ENCODE measurements at regions not wholly inside any gene's neighbourhood (a gene's known extent, or its start where the extent isn't known, plus 50 kb on each side); places are given as distances from the start of the nearest gene placed in this dataset.
"Not testable (repeated sequence)": the region's sequence is repeated elsewhere in the genome, so short reads cannot be mapped to it uniquely, and the experiment has no call there.

DNA sequence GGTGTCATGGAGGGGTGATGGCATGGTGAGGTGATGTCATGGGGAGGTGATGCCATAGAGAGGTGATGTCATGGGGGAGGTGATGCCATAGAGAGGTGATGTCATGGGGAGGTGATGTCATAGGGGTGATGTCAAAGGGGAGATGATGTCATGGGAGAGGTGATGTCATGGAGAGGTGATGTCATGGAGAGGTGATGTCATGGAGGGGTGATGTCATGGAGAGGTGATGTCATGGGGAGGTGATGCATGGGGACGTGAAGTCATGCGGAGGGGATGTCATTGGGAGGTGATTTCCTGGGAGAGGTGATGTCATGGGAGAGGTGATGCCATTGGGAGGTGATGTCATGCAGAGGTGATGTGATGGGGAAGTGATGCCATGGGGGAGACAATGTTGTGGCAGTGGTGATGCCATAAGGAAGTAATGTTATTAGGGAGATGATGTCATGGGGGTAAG lies 92.1 kb upstream of the C1orf174 start:
- no peak for DNase-seq (ENCODE audit: low read depth)

DNA sequence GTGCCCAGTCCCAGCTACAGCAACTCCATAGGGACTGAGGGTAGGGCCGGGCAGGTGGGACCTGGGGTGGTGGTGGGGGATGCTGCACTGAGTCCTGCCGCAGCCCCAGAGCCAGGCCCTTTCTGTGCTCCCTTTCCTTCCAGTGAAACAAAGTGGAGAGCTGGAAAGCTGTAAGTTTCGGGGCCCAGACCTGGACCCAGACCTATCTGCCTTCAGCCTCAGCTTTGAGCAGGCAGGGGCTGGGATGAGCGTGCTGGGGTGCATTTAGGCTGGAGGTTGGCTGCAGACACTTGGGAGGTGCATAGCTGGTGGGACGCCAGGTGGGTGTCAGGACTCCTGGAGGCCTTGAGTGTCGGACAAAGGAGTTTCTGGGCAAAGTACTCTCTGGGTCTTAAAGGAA lies 92.7 kb upstream of the C1orf174 start:
- no peak for DNase-seq (ENCODE audit: low read depth)

DNA sequence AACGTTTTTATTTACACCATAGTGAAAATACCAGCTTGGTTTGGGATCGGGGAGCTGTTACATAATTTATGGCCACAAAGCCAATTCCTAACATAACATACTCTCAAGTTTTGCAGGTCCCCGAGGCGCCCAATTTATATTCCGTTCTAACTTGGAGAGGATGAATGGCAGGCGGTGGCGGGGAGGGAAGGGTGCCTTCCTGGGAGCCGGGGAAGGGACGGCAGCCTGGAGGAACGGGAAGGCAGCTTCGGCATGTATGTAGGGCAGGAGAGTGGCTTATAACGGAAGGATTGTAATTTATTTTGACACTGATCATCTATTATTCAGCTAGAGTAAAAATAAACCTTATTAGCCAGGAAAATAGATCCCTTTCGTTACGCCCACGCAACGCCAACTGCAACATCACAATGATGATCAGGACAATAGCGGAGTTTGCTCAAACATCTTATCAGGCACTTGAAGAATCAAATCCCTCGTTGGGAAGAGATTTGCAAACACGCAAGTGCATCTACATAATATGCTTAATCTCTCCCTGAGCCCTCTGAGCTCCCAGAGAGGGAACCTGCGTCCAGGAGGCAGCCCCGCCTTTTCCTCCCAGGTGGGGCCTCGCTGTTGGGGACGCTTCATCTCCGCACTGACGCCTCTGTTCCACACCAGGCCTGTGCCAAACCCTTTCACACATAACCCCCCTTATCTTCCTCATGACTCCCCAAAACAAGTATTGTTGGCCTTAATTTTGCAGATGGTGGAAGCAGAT lies 93.7 kb upstream of the C1orf174 start:
- DNase-seq (ENCODE audit: low read depth), result no peak

DNA sequence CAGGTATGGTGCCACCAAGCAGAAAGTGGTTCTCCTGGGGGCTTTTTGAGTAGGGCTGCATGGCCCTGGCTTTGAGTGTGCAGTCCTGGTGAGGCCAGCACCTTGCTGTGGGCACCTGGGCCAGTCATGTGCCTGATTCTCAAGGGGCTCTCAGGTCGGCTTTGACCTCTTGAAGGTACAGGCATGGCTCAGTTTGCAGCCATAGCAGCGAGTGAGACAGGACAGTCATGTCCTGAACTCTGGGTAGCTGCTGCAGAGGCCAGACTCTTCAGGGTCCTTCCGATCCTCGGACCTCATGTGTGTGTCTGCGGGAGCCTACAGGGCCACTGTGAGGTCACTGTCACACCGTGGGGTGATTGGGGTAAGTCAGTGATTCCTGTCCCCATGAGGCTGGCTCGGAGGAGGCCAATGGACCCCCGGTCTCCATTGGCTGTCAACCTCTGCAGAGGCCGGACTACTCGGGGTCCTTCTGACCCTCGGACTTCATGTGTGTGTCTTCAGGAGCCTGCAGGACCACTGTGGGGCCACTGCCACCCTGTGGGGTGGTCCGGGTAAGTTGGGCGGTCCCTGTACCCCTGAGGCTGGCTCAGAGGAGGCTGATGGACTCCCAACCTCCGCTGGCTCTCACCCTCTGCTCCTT lies 95.2 kb upstream of the C1orf174 start:
- DNase-seq (ENCODE audit: low read depth), result no peak

DNA sequence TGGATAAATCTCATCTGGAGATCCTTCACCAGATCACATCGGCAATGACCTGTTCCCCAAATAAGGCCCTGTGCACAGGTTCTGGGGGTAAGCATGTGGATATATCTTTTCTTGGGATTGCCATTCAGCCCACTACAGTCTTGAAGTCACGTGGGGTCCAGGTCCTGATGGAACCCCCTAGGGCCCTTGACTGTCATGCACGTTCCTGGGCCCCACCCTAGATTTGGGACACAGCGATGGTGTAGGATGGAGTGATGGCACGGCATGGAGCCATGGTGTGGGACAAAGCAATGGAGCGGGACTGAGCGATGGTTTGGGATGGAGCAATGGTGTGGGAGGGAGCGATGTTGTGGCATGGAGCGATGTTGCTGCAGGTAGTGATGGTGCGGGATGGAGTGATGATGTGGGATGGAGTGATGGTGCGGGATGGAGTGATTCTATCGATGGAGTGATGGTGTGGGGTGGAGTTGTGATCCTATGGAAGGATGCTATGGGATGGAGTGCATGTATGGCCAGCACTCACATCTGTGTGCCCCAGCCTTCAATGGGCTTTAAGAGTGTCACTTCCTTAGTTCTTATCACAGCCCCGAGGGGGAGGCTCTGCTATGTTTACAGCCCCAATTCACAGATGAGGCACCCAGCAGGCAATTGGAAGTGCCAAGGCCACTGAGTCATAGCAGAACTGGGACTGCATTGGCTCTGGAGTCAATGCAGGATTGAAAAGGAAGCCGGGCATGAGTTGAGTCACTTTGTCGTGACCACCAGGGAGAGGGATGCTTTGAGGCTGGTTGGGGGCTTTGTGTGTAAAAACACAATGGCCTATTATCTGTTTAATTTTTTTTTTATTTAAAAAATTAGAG lies 97.0 kb upstream of the C1orf174 start:
- DNase-seq (ENCODE audit: low read depth), result no peak

DNA sequence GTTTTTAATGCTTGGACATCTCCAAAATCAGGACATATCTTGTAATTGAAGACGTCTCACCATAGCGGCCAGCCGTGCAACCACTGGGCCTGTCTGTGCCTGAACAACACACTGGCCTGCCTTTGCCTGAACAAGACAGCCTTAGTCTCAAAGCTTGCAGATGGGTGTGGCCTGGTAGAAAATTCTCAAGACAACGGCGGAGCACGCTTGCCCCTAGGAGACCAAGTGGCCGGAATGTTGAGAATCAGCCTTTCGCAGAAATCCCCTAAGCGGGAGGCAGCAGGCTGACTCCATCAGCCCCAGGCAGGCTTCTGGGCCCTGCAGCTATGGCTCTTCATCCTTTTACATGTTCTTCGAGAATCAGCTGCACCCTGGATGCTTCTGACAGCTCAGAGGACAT lies 98.0 kb upstream of the C1orf174 start:
- DNase-seq (ENCODE audit: low read depth), result no peak

DNA sequence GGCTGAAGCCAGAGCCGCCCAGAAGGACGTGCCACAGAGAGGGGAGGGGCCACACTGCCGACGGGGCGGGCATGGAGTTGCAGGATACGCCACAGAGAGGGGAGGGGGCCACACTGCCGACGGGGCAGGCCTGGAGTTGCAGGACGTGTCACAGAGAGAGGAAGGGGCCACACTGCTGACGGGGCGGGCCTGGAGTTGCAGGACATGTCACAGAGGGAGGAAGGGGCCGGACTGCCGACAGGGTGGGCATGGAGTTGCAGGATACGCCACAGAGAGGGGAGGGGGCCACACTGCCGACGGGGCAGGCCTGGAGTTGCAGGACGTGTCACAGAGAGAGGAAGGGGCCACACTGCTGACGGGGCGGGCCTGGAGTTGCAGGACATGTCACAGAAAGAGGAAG lies 99.4 kb upstream of the C1orf174 start:
- not testable (repeated sequence) for DNase-seq (ENCODE audit: low read depth)

DNA sequence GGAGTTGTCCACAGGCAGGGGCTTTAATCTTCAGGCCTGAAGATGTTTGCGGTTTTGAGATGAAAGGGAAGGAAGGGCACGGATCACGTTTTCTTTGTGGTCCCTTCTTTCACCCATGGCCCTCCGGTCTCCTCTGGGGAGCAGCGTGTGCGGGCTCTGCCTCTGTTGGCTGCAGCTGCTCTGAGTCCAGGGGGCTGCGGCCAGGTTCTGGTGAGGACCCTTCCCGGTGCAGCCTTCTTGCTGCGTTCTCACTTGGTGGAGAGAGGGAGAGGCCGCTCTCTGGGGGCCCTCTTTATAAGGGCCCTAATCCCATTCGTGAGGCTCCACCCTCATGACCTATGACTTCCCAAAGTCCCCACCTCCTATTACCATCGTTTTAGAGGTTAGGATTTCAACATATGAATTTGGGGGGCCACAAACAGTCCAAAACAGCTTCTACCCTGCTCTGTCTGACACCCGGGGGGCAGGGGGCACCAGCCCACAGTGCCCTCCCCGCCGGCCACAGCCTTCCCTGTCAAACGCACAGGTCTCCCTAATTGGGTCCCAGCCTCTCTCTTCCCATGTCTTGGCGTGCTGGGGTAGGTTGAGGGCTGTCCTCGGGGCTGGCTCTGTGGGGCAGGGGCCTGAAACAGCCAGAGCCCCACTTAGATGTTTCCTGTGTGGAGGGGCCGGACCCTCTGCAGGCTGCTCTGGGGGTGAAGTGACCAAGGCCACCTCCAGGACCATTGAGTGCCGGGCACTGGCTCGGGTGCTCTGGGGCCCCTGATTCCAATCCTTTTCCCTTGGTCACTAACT lies 100.1 kb upstream of the C1orf174 start:
- DNase-seq (ENCODE audit: low read depth), result no peak

DNA sequence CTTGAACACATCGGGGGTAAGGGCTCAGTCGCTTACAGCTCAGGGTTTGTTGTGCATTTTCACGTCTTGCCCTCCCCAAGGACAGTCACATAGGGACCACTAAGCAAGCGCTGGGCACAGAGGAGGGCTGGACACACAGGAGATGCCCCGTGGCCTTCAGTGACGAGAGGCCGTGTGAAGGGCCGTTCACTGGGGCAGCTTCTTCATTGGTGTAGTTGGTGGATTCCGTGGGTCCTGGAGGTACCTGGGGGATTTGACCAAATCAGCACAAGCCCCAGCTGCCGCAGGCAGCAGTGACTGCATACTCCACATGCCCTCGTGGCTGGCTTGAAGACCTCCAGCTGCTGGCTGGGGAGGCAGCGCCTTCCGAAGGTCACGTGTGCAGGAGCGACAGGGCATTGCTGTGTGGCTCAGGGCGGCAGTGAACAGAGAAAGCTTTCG lies 100.8 kb upstream of the C1orf174 start:
- DNase-seq (ENCODE audit: low read depth), result no peak

DNA sequence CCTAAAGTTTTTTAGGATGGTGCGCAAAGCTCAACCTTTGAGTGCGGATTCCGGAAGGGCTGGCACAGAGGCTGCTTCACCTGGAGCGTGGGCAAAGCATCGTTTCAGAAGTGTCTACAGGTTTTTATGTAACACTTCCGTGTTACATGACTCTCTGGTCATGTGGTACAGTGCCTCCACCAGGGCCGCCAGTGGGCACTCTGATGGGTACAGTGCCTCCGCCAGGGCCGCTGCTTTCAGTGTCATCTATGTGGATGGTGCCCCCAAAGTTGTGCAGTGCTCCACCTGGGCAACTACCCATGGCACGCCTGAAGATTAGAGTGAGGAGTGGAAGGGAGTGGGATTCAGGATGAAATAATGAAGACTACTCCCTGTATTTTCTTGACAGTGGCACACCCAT lies 101.4 kb upstream of the C1orf174 start:
- DNase-seq (ENCODE audit: low read depth), result no peak

DNA sequence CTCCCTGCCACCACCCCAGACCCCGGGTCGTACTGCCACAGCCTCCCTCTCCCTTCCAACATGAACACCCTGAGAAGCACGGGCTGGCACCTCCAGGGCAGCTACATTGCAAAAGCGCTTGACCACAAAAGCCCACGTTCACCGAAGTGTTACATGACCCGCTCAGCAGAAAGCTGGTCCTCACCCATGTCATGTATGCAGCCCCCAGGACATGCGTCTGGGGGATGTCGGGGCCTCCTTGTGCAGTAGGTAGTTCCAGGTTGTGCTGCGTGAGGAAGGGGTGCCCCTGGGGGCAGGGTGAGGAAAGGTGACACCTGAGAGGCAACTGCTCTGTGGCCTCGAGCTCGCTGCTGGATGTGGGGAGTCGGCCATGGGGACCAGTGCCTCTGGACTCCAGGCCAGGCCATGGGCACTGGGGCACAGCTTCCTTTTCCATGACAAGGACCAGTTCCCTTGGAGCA lies 102.0 kb upstream of the C1orf174 start:
- no peak for DNase-seq (ENCODE audit: low read depth)

DNA sequence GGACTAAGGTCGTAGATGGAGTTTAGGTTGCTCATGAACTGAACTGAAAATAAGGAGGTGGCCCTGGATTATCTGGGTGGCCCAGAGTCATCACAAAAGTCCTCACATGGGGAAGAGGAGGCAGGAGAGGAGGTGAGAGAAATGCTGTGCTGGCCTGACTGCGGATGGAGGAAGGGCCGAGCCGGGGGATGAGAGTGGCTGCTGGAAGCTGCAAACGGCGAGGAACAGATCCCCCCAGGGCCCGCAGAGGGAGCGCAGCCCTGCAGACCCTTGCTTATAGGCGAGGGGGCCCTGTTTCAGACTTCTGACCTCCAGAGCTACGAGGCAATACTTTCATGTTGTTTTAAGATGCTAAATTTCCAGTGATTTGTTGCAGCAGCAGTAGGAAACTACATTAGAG lies 102.7 kb upstream of the C1orf174 start:
- no peak for DNase-seq (ENCODE audit: low read depth)

DNA sequence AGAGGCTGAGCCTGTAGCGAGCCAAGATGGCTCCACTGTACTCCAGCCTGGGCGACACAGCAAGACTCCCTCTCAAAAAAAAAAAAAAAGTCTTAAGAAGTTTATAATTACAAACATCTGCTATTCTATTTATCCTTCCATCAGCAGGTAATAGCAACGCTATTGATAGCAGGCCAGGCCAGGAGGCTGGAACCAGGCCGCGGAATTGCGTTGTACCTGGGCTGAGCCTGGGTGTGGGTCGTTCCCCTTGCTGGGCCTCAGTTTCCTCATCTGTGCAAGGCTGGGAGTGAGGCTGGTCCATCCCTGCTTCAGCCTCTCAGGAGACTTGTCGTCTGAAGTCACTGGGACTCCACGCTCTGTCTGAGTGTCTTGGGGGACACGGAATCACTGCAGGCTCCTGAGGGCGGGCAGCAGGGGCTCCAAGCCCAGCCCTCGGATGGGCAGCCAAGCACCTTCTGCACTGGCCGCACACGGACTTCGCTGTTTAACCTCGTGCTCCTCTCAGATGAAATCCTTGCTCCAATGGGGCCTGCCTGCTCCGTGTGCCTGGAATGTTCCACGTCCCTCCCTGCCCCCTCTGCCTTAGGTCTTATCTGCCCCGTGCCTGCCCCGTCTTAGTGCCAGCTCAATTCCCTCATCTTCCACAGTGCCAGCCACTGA lies 103.9 kb upstream of the C1orf174 start:
- DNase-seq (ENCODE audit: low read depth), result no peak

DNA sequence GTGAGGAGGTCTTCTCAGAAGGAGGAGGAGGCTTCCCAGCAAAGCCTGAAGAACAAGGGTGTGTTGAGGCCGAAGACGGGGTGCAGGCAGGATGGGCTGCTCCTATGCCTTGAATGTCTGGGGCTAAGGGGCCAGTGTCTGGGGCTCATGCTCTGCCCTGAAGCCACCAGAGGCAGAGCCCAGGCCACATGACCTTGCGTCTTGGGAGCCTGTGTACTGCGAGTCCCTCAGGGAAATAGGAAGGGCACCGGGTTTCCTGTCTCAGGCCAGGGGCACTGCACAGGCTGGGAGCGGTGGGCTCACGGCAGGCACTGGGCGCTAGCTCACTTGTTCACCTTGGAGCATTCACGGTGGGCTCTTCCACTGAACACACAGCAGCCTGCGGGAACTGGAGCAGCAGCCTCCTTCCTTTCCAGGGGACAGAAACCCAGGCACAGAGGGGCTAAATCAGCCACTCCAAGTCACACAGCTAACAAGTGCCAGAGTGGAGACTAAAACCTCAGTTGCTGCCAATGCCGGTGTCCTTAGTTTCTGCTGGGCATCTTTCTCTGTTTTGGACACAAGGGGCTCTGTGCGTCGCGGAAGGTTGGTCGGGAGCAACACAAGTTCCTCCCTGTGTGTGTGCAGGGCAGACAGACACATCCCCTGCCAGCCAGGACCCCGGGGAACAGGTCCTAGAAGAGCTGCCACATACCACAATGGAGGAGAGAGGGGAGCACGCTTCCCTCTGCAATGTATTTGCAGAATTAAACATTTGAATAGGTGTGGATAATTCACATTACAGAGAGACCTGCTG lies 104.8 kb upstream of the C1orf174 start:
- DNase-seq (ENCODE audit: low read depth), result no peak

DNA sequence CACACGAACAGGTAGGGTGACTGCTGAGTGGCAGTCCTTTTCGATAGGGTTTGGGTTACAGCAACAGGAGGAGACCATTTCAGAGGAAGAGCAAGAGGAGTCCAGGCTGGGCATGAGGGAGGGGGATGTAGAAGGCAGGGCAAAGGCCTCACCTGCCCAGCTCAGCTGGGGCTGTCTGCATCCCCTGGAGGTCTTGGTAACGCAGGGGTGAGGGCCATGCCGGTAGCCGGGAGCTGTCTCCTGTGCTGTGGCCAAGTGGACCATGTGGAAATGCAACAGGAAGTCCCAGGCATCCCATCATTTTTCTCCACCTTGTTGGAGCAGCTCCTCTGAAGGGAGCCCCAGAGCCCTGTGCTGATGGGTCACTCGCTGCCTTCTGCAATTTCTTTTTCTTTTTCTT lies 105.4 kb upstream of the C1orf174 start:
- DNase-seq (ENCODE audit: low read depth), result no peak

DNA sequence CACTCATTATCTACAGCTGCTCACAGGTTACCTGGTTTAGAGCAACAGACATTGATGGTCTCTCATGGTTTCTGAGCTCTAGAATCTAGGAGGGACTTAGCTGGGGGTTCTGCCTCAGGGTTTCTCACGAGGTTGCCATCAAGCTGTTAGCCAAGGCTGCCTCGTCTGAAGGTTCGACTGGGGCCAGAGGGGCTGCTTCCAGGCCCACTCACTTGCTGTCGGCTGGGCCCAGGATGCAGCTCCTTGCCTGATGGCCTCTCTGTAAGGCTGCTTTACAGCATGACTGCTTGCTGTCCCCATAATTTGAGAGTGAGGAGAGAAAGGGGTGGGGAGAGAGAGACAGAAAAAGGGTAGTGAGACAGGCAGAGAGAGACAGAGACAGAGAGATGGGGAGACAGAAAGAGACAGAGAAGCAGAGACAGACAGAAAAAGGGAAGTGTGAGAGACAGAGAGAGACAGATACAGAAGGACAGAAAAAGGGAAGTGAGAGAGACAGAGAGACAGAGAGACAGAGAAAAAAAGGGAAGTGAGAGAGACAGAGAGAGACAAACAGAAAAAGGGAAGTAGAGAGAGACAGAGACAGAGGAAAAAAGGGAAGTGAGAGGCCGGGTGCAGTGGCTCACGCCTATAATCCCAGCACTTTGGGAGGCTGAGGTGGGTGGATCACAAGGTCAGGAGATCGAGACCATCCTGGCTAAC lies 106.8 kb upstream of the C1orf174 start:
- DNase-seq (ENCODE audit: low read depth), result no peak

DNA sequence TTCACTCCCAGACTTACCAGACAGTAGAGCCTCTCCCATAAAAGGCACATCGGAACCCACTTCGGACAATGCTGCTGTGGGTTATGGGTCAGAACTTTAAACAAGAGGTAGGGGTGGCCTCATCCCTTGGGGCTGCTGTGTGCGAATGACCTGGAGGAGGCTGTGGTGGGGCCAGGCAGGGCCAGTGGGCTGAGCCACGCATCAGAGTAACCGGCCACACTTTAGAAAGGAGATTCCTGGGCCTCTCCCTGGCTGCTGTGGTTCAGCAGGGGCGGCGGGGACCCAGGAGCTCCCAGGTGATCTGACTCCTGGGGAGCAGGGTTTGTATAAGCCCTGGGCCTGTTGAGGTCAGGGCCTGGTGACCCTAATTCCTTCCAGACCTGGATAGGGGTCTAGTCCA lies 110.2 kb upstream of the C1orf174 start:
- DNase-seq (ENCODE audit: low read depth), result no peak

DNA sequence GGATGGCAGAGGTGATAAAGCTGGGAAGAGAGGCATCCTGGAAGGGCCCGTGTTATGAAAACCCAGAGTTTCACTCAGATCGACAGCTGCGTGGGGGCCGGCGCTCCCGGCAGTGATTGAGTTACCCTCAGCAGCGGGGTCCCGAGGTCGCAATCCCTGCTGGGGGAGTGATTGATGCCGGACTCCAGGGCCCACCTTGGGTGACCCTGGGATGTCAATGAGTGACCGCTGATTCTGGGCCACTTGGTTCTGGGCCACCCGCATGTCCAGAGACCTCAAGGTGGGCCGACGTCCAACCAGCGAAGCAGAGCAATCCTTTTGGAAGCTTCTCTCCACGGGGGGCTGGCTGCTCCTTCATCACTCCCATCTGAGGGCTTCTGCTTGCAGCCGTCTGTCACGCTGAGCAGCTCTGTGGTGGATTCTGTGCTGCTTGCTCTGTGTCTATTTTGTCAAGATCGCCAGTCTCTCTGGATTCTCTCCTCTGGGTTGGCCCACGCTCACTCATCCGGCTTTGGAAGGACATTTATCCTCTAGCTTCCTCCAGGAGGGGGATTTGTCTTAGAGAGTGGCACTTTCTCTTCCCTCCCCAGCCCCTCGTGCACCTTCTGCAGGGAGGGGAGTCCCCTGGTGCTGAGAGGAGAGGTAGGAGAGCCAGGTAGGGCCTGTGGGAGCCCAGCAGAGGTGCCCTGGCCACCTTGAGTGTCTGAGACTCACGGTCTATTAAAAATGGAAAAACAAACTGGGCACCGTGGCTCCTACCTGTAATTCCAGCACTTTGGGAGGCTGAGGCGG lies 110.9 kb upstream of the C1orf174 start:
- no peak for DNase-seq (ENCODE audit: low read depth)

All from stimulated activated CD4-positive, alpha-beta T cell treated with anti-CD3 and anti-CD28 coated beads, Interleukin-2, amount 100 ng/mL, for 4 hours (primary cell).